ENCODE measurements at regions not wholly inside any gene's neighbourhood (a gene's known extent, or its start where the extent isn't known, plus 50 kb on each side); places are given as distances from the start of the nearest gene placed in this dataset.

GRCh38 chr16:63187638-63188037 is 1151.4 kb upstream of the CDH8 start:
- Histone ChIP-seq H3K4me1 (no peaks in the 10 kb centered on the region), H3K36me3 (no peaks in the 10 kb centered on the region), H3K9me3 (no peaks in the 10 kb centered on the region), H3K27me3 (no peaks in the 10 kb centered on the region), H3K4me3 (ENCODE audit: low read depth, low read length) (no peak overlapping the region)
- TF ChIP-seq, protein P1, sequence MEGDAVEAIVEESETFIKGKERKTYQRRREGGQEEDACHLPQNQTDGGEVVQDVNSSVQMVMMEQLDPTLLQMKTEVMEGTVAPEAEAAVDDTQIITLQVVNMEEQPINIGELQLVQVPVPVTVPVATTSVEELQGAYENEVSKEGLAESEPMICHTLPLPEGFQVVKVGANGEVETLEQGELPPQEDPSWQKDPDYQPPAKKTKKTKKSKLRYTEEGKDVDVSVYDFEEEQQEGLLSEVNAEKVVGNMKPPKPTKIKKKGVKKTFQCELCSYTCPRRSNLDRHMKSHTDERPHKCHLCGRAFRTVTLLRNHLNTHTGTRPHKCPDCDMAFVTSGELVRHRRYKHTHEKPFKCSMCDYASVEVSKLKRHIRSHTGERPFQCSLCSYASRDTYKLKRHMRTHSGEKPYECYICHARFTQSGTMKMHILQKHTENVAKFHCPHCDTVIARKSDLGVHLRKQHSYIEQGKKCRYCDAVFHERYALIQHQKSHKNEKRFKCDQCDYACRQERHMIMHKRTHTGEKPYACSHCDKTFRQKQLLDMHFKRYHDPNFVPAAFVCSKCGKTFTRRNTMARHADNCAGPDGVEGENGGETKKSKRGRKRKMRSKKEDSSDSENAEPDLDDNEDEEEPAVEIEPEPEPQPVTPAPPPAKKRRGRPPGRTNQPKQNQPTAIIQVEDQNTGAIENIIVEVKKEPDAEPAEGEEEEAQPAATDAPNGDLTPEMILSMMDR (IDR thresholded peaks at IDR 0.05; ENCODE audit: low read depth, low read length) = no peak
- DNase-seq = no peak

DNA sequence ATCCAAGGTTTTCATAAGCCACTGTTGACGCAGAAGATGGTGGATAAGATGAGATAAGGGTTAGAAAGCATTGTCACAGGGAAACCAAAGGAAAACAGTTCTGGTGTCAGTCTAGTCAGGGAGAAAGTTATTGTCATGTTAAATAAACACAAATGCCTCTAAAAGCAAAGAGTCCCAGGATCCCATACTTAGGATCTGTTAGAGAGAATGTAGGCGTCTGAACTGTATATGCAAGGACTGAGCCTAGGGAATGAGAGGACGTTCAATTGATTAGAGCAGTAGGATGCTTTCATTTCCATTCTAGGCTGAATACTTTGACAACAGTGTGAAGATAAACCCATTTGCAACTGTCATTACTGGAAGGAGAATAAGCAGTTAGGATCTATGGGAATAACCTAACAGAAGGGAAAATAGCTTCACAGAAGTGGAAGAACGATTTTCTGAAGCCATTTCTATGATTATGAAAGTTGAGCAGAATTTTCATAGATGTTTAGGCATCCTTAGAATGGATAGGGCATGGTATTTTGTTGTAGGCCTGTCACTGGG is 1149.1 kb upstream of the CDH8 start:
- TF ChIP-seq, protein P1 (IDR thresholded peaks at IDR 0.05; ENCODE audit: low read depth, low read length) = no peak
- H3K9me3 ChIP-seq = no peaks in the 10 kb centered on the region
- H3K36me3 ChIP-seq = no peaks in the 10 kb centered on the region
- no peaks in the 10 kb centered on the region for H3K4me1 ChIP-seq
- no peak overlapping the region for H3K4me3 ChIP-seq (ENCODE audit: low read depth, low read length)
- no peaks in the 10 kb centered on the region for H3K27me3 ChIP-seq
- no peak for DNase-seq

DNA sequence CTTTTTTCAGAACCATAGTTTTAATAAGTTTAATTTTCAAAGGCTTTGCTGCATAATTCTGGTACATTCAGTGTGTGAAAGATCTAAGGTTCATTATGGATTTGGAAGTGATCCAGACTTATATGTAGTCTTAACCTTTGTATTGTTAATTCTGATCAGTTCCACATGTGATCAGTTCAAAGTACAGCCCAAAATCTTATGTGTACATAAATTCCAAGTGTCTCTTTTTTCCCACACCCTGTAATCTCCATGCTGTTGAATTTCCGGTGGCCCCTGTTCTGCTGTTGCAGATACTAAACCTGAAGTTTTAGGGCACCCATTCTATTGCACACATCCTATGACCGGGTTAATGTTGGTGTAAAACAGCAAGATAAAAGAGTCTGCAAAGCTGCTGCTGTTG is 1147.5 kb upstream of the CDH8 start:
- Histone ChIP-seq H3K36me3 (no peaks in the 10 kb centered on the region), H3K27me3 (no peaks in the 10 kb centered on the region), H3K9me3 (no peaks in the 10 kb centered on the region), H3K4me3 (ENCODE audit: low read depth, low read length) (no peak overlapping the region), H3K4me1 (no peaks in the 10 kb centered on the region)
- no peak for DNase-seq
- TF ChIP-seq, protein P1 (IDR thresholded peaks at IDR 0.05; ENCODE audit: low read depth, low read length) = no peak

DNA sequence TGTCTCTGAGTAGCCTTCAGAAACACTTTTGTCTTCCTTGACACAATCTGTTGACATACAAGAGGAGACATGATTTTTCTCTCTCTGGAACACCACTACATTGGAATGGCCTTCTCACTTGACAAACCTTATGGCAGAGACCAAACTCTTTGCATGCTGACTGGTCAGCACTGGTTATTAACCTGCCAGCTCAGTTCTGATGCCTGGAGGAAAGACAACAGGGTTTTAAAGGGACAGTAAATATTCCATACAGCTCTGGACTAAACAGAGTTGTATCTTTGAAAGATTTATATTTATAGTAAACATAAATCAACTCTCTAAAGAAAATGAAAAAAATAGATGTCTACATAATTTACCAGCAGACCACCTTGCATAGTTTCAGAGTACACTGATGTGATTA is 1139.1 kb upstream of the CDH8 start:
- no peak for DNase-seq
- H3K36me3 ChIP-seq = no peaks in the 10 kb centered on the region
- TF ChIP-seq, protein P1 (IDR thresholded peaks at IDR 0.05; ENCODE audit: low read depth, low read length) = no peak
- no peak overlapping the region for H3K4me3 ChIP-seq (ENCODE audit: low read depth, low read length)
- no peaks in the 10 kb centered on the region for H3K27me3 ChIP-seq
- no peaks in the 10 kb centered on the region for H3K9me3 ChIP-seq
- no peaks in the 10 kb centered on the region for H3K4me1 ChIP-seq

DNA sequence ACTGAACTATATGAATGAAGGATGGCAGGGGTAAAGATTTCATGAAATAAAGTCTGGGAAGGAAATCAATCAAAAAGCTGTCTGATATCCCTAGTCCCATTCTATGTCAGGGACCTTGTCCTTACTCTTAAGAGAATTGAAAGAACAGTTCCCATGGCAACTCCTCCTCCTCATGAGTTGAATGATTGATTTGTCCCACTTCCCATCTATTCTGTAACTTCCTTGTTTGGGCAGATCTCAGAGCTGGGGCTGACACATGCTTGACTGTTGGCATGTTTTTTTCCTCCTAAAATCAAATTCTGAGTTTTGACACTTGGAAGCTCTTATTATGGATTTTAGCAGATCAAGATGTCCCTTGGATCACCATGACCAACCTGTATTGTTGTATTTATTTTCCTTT is 1138.6 kb upstream of the CDH8 start:
- TF ChIP-seq, protein P1 (IDR thresholded peaks at IDR 0.05; ENCODE audit: low read depth, low read length) = no peak
- H3K27me3 ChIP-seq = no peaks in the 10 kb centered on the region

DNA sequence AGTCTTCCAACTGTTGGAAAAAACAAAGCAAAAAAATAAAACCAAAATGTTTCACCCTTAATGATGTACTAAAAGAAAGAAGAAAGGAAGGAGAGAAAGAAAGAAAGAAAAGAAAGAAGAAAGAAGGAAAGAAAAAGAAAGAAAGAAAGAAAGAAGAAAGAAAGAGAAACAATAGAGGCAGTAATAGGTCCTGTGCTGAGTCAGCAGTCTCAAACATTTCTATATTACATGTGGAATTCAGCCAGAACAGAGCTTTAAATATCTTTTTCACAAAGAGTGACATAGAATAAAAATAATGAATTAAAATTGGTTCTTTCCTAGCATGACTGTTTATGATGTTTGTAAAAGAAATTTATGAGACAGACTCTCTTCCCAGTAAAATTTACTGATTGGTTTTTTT is 1135.3 kb upstream of the CDH8 start:
- TF ChIP-seq, protein P1 (IDR thresholded peaks at IDR 0.05; ENCODE audit: low read depth, low read length) = no peak
- DNase-seq = no peak
- Histone ChIP-seq H3K27me3 (no peaks in the 10 kb centered on the region), H3K4me1 (no peaks in the 10 kb centered on the region), H3K4me3 (ENCODE audit: low read depth, low read length) (no peak overlapping the region), H3K9me3 (no peaks in the 10 kb centered on the region), H3K36me3 (no peaks in the 10 kb centered on the region)

More for the DNA sequence above, 1138.6 kb upstream of the CDH8 start:
- Histone ChIP-seq H3K4me3 (ENCODE audit: low read depth, low read length) (no peak overlapping the region), H3K36me3 (no peaks in the 10 kb centered on the region), H3K9me3 (no peaks in the 10 kb centered on the region), H3K4me1 (no peaks in the 10 kb centered on the region)
- DNase-seq = no peak
